GM12864 (cell line): ENCODE measurements at regions not wholly inside any gene's neighbourhood (a gene's known extent, or its start where the extent isn't known, plus 50 kb on each side); places are given as distances from the start of the nearest gene placed in this dataset.

ENCODE experiments used
- DNase-seq: peaks from one replicate; pipeline ENCODE4 v3.0.0-alpha.2; 2011; ENCODE audit warnings: low read depth
- H3K4me3 ChIP-seq: 2 replicates; pipeline ENCODE4 v1.5.1; 2011; ENCODE audit warnings: mild to moderate bottlenecking, low read depth, low read length, control low read depth
- CTCF ChIP-seq: IDR thresholded peaks from 2 replicates; pipeline ENCODE4 v1.5.1; 2011; ENCODE audit warnings: low read depth, mild to moderate bottlenecking, moderate library complexity, low read length, control low read depth, inconsistent platforms; ENCODE audit errors: missing control alignments

GRCh38 chr13:74871369-74872070 is 610.4 kb downstream of the TBC1D4 start:
- no peak for TF ChIP-seq CTCF
- DNase-seq: no peak
- no peak overlapping the region for H3K4me3 ChIP-seq

GRCh38 chr13:74870865-74871264 is 611.1 kb downstream of the TBC1D4 start:
- no peak for DNase-seq
- no peak for TF ChIP-seq CTCF
- H3K4me3 ChIP-seq: no peak overlapping the region

- TF ChIP-seq CTCF: no peak
- no peak for DNase-seq
- no peak overlapping the region for H3K4me3 ChIP-seq
These were observed 612.1 kb downstream of the TBC1D4 start for GRCh38 chr13:74869846-74870245.

- TF ChIP-seq CTCF: no peak
- DNase-seq: no peak
These were observed 613.9 kb downstream of the TBC1D4 start for GRCh38 chr13:74868049-74868448.

GRCh38 chr13:74867460-74867859 is 614.5 kb downstream of the TBC1D4 start:
- TF ChIP-seq CTCF: no peak
- no peak for DNase-seq
- H3K4me3 ChIP-seq: no peak overlapping the region

More at GRCh38 chr13:74868049-74868448, 613.9 kb downstream of the TBC1D4 start:
- no peak overlapping the region for H3K4me3 ChIP-seq

- TF ChIP-seq CTCF: no peak
- H3K4me3 ChIP-seq: no peak overlapping the region
- DNase-seq: no peak
These were observed 615.9 kb downstream of the TBC1D4 start for GRCh38 chr13:74866101-74866500.

- no peak for TF ChIP-seq CTCF
- no peak overlapping the region for H3K4me3 ChIP-seq
- DNase-seq: no peak
These were observed 616.3 kb downstream of the TBC1D4 start for GRCh38 chr13:74865656-74866055.
